WI38 (cell line): ENCODE measurements at regions not wholly inside any gene's neighbourhood (a gene's known extent, or its start where the extent isn't known, plus 50 kb on each side); places are given as distances from the start of the nearest gene placed in this dataset.

Source experiments
- H3K4me3 ChIP-seq: 2 replicates; pipeline ENCODE4 v1.5.1; 2011; ENCODE audit warnings: low read depth, mild to moderate bottlenecking, control low read depth, low read length
- CTCF ChIP-seq: IDR thresholded peaks from 2 replicates; pipeline ENCODE4 v1.5.1; 2012; ENCODE audit warnings: low read depth, mild to moderate bottlenecking, control low read depth, low read length

- H3K4me3 ChIP-seq, result no peak overlapping the region
- TF ChIP-seq CTCF, result no peak
Measured at GRCh38 chr2:168315331-168316072, 68.1 kb upstream of the STK39 start.

GRCh38 chr2:168316073-168316440 lies 68.7 kb upstream of the STK39 start:
- H3K4me3 ChIP-seq, result no peak overlapping the region
- no peak for TF ChIP-seq CTCF

GRCh38 chr2:168317282-168317681 lies 69.9 kb upstream of the STK39 start:
- no peak overlapping the region for H3K4me3 ChIP-seq
- TF ChIP-seq CTCF, result no peak

- no peak overlapping the region for H3K4me3 ChIP-seq
- TF ChIP-seq CTCF, result no peak
Measured at GRCh38 chr2:168320267-168320666, 72.9 kb upstream of the STK39 start.

- TF ChIP-seq CTCF, result no peak
- no peak overlapping the region for H3K4me3 ChIP-seq
Measured at GRCh38 chr2:168322325-168323007, 75.1 kb upstream of the STK39 start.

- no peak overlapping the region for H3K4me3 ChIP-seq
- TF ChIP-seq CTCF, result no peak
Measured at GRCh38 chr2:168323529-168324021, 76.2 kb upstream of the STK39 start.

- TF ChIP-seq CTCF, result no peak
- no peak overlapping the region for H3K4me3 ChIP-seq
Measured at GRCh38 chr2:168326572-168326971, 79.2 kb upstream of the STK39 start.
